ENCODE measurements at regions not wholly inside any gene's neighbourhood (a gene's known extent, or its start where the extent isn't known, plus 50 kb on each side); places are given as distances from the start of the nearest gene placed in this dataset.

DNA sequence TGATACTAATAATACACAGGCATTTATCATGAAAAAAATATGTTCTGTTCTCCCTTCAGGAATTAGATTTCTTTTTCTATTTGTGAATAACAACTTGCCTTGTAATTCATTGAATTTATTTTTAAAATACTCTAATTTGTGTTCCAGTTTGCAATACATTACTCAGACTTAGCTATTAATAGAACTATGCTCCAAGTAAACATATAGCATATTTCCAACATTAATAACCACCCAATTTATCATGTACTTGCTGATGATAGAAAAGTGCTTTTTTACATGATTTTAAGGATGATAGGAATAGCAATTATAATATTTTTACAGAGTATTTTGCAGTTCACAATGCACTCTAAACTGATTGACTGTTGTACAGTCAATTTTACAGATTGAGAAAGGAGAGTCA, 338.8 kb upstream of the SEMA3D start:
- Histone ChIP-seq H3K4me1 (no peaks in the 10 kb centered on the region), H3K27ac (no peak overlapping the region), H3K27me3 (no peaks in the 10 kb centered on the region), H3K36me3 (no peaks in the 10 kb centered on the region), H3K4me3 (no peak overlapping the region), H3K9me3 (no peaks in the 10 kb centered on the region)
- DNase-seq, result no peak
- intact Hi-C loops (cut with DNase I), result no loop called here
- TF ChIP-seq, protein P1, sequence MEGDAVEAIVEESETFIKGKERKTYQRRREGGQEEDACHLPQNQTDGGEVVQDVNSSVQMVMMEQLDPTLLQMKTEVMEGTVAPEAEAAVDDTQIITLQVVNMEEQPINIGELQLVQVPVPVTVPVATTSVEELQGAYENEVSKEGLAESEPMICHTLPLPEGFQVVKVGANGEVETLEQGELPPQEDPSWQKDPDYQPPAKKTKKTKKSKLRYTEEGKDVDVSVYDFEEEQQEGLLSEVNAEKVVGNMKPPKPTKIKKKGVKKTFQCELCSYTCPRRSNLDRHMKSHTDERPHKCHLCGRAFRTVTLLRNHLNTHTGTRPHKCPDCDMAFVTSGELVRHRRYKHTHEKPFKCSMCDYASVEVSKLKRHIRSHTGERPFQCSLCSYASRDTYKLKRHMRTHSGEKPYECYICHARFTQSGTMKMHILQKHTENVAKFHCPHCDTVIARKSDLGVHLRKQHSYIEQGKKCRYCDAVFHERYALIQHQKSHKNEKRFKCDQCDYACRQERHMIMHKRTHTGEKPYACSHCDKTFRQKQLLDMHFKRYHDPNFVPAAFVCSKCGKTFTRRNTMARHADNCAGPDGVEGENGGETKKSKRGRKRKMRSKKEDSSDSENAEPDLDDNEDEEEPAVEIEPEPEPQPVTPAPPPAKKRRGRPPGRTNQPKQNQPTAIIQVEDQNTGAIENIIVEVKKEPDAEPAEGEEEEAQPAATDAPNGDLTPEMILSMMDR (IDR thresholded peaks at IDR 0.05), result no peak
- no peak for ATAC-seq

GRCh38 chr7:85522070-85522469, 335.2 kb upstream of the SEMA3D start:
- H3K27ac ChIP-seq, result no peak overlapping the region
- no peaks in the 10 kb centered on the region for H3K36me3 ChIP-seq
- TF ChIP-seq, protein P1 (IDR thresholded peaks at IDR 0.05), result no peak
- no peaks in the 10 kb centered on the region for H3K9me3 ChIP-seq
- H3K4me3 ChIP-seq, result no peak overlapping the region
- DNase-seq, result no peak
- peak; percentile 42 for ATAC-seq
- H3K4me1 ChIP-seq, result no peaks in the 10 kb centered on the region
- intact Hi-C loops (cut with DNase I), result no loop called here
- no peaks in the 10 kb centered on the region for H3K27me3 ChIP-seq

DNA sequence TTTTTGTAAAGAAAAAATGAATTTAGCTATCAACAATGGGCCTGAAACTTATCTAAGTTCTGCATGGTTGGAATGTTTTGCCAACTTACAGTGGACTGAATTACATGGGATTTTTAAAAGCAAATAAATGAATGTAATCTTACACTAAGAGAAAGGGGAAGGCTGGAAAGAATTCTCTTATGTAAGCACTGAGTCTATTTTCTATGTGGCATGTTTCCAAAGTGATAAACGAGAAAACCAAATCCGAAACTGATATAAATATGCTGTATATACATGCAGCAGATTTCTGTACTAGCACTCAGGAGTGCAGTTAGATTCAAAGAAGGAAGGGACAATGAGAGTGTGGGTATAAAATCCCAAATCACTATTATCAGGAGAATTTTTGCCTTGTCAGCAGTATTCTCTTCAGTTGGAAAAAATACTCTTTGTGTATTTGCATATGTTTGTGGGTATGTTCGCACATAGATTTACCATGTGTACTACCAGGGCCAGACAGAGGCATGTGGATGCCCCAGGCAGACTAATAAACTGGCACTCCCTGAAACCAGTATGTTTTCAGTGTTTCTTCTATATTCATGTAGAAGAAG, 334.3 kb upstream of the SEMA3D start:
- ATAC-seq (no peak), DNase-seq (peak in 2 of 4 donors; percentile 41 to 50)
- Histone ChIP-seq H3K4me3 (no peak overlapping the region), H3K27me3 (no peaks in the 10 kb centered on the region), H3K4me1 (no peaks in the 10 kb centered on the region), H3K27ac (no peak overlapping the region), H3K36me3 (no peaks in the 10 kb centered on the region), H3K9me3 (no peaks in the 10 kb centered on the region)
- TF ChIP-seq, protein P1 (IDR thresholded peaks at IDR 0.05), result no peak
- intact Hi-C loops (cut with DNase I), result no loop called here

DNA sequence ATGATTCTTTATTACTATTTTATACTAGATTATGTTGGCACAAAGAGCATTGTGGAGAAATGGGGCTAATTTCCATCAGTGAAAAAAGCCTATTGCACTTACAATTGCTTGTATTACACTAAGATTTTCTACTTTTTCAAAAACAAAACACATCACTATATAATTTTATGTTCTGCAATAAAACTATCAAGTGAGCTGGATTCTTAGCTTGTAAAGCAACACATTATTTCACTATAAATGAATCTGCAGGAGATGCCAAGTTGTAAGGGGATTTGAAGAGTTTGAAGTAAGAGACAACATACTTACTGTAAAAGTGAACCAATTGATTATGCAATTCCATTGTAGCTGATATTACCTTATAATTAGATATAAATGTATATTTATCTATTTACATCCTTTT, 333.3 kb upstream of the SEMA3D start:
- Histone ChIP-seq H3K4me1 (no peaks in the 10 kb centered on the region), H3K27ac (no peak overlapping the region), H3K36me3 (no peaks in the 10 kb centered on the region), H3K9me3 (no peaks in the 10 kb centered on the region), H3K4me3 (no peak overlapping the region), H3K27me3 (no peaks in the 10 kb centered on the region)
- TF ChIP-seq, protein P1 (IDR thresholded peaks at IDR 0.05), result no peak
- intact Hi-C loops (cut with DNase I), result no loop called here
- DNase-seq, result no peak
- no peak for ATAC-seq

- Histone ChIP-seq H3K36me3 (no peaks in the 10 kb centered on the region), H3K27ac (no peak overlapping the region), H3K9me3 (no peaks in the 10 kb centered on the region), H3K27me3 (no peaks in the 10 kb centered on the region), H3K4me1 (no peaks in the 10 kb centered on the region), H3K4me3 (no peak overlapping the region)
- ATAC-seq (no peak), DNase-seq (no peak)
- TF ChIP-seq, protein P1 (IDR thresholded peaks at IDR 0.05), result no peak
- intact Hi-C loops (cut with DNase I), result no loop called here
Measured at GRCh38 chr7:85516675-85517074, 329.8 kb upstream of the SEMA3D start.
